HEK293T (cell line): ENCODE measurements at regions not wholly inside any gene's neighbourhood (a gene's known extent, or its start where the extent isn't known, plus 50 kb on each side); places are given as distances from the start of the nearest gene placed in this dataset.

Source experiments
- CTCF ChIA-PET: fragments of 350-600 bp; formaldehyde crosslinking; extraction: SDS; loops from one replicate; lab custom pipeline; 2021; ENCODE audit warnings: antibody characterized with exemption, inconsistent platforms; lab: Yijun Ruan, JAX
- POLR2A ChIA-PET: fragments of 350-600 bp; formaldehyde crosslinking; extraction: SDS; loops from one replicate; lab custom pipeline; 2020; ENCODE audit warnings: antibody characterized with exemption, inconsistent platforms; lab: Yijun Ruan, JAX
- DNase-seq: peaks from one replicate; pipeline ENCODE4 v3.0.0; 2012; ENCODE audit warnings: mixed read lengths; ENCODE audit errors: extremely low spot score
- ARNT ChIP-seq: fragments of 450-650 bp; IDR thresholded peaks from 2 replicates; pipeline ENCODE4 v1.6.1; 2017; ENCODE audit warnings: mild to moderate bottlenecking
- BHLHE40 ChIP-seq: fragments of 450-650 bp; IDR thresholded peaks from 2 replicates; pipeline ENCODE4 v1.6.1; 2016; ENCODE audit warnings: mild to moderate bottlenecking, moderate library complexity, borderline replicate concordance
- CTBP1 ChIP-seq: fragments of 450-650 bp; IDR thresholded peaks from 2 replicates; pipeline ENCODE4 v1.6.1; 2016; ENCODE audit warnings: borderline replicate concordance
- ELF4 ChIP-seq: fragments of 450-650 bp; IDR thresholded peaks from 2 replicates; pipeline ENCODE4 v1.6.1; 2017; ENCODE audit warnings: antibody characterized with exemption
- FOXA1 ChIP-seq: fragments of 450-650 bp; IDR thresholded peaks from 2 replicates; pipeline ENCODE4 v1.6.1; 2016; ENCODE audit warnings: mild to moderate bottlenecking
- FOXK2 ChIP-seq: fragments of 450-650 bp; IDR thresholded peaks from 2 replicates; pipeline ENCODE4 v1.6.1; 2016; ENCODE audit warnings: mild to moderate bottlenecking
- FOXM1 ChIP-seq: fragments of 450-650 bp; IDR thresholded peaks from 2 replicates; pipeline ENCODE4 v1.6.1; 2017; ENCODE audit warnings: mild to moderate bottlenecking, borderline replicate concordance
- HDGF ChIP-seq: fragments of 450-650 bp; IDR thresholded peaks from 2 replicates; pipeline ENCODE4 v1.6.1; 2017; ENCODE audit warnings: antibody characterized with exemption, borderline replicate concordance
- L3MBTL2 ChIP-seq: fragments of 450-650 bp; conservative IDR thresholded peaks from 2 replicates; pipeline ENCODE4 v1.6.1; 2016; ENCODE audit warnings: mild to moderate bottlenecking
- LEF1 ChIP-seq: fragments of 450-650 bp; IDR thresholded peaks from 2 replicates; pipeline ENCODE4 v1.6.1; 2017; ENCODE audit warnings: mild to moderate bottlenecking, borderline replicate concordance
- NFRKB ChIP-seq: fragments of 450-650 bp; IDR thresholded peaks from 2 replicates; pipeline ENCODE4 v1.6.1; 2016; ENCODE audit warnings: mild to moderate bottlenecking, moderate library complexity
- SP1 ChIP-seq: fragments of 450-650 bp; IDR thresholded peaks from 2 replicates; pipeline ENCODE4 v1.6.1; 2017
- SUZ12 ChIP-seq: fragments of 450-650 bp; IDR thresholded peaks from 2 replicates; pipeline ENCODE4 v1.6.1; 2016; ENCODE audit warnings: mild to moderate bottlenecking
- TARDBP ChIP-seq: fragments of 450-650 bp; IDR thresholded peaks from 2 replicates; pipeline ENCODE4 v1.6.1; 2016
- ZNF384 ChIP-seq: fragments of 450-650 bp; IDR thresholded peaks from 2 replicates; pipeline ENCODE4 v1.6.1; 2016
- TF ChIP-seq, protein P1 (sequence below): fragments of 450-650 bp; IDR thresholded peaks from 2 replicates; pipeline ENCODE4 v1.6.1; 2016

DNA sequence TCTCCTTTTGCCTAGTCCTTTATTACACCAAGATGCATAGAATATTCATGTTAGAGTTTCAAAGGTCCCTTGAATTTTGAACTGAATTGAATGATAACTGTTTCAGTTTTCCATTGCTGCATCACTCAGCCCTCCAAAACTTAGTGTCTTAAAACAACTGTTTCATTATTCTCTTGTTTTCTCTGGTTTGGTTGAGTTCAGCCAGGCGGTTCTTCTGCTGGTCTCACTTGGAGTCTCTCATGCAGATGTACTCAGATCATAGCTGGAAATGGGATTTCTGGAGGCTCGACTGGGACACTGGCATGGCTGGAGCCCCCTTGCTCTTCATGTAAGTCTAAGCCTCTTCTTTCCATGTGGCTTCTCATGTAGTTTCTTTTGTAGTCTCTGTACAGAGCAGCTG lies 107.2 kb upstream of the MKI67 start:
- no peak for DNase-seq
- CTCF ChIA-PET: no interaction called here
- POLR2A ChIA-PET: no interaction called here
- no peak for TF ChIP-seq SUZ12
- TF ChIP-seq ZNF384: no peak
- TF ChIP-seq L3MBTL2: no peak
- no peak for TF ChIP-seq FOXK2
- TF ChIP-seq TARDBP: no peak
- TF ChIP-seq, protein P1, sequence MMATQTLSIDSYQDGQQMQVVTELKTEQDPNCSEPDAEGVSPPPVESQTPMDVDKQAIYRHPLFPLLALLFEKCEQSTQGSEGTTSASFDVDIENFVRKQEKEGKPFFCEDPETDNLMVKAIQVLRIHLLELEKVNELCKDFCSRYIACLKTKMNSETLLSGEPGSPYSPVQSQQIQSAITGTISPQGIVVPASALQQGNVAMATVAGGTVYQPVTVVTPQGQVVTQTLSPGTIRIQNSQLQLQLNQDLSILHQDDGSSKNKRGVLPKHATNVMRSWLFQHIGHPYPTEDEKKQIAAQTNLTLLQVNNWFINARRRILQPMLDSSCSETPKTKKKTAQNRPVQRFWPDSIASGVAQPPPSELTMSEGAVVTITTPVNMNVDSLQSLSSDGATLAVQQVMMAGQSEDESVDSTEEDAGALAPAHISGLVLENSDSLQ: no peak
- TF ChIP-seq ARNT: no peak
- TF ChIP-seq LEF1: no peak
- no peak for TF ChIP-seq NFRKB
- no peak for TF ChIP-seq CTBP1
- no peak for TF ChIP-seq SP1
- no peak for TF ChIP-seq HDGF
- TF ChIP-seq FOXA1: no peak
- TF ChIP-seq FOXM1: no peak
- no peak for TF ChIP-seq ELF4
- no peak for TF ChIP-seq BHLHE40

GRCh38 chr10:128237710-128238109 lies 111.5 kb upstream of the MKI67 start:
- DNase-seq: no peak
- ChIA-PET CTCF (no interaction called here), POLR2A (no interaction called here)
- no peak for TF ChIP-seq SP1

GRCh38 chr10:128241023-128241422 lies 114.8 kb upstream of the MKI67 start:
- CTCF ChIA-PET: no interaction called here
- POLR2A ChIA-PET: no interaction called here
- TF ChIP-seq NFRKB (no peak), ZNF384 (no peak), HDGF (no peak), BHLHE40 (no peak), FOXA1 (no peak), SUZ12 (no peak), CTBP1 (no peak)

GRCh38 chr10:128242641-128243040 lies 116.4 kb upstream of the MKI67 start:
- DNase-seq: no peak
- TF ChIP-seq CTBP1: no peak
- TF ChIP-seq BHLHE40: no peak
- CTCF ChIA-PET: no interaction called here
- POLR2A ChIA-PET: no interaction called here

More at GRCh38 chr10:128241023-128241422, 114.8 kb upstream of the MKI67 start:
- no peak for DNase-seq

DNA sequence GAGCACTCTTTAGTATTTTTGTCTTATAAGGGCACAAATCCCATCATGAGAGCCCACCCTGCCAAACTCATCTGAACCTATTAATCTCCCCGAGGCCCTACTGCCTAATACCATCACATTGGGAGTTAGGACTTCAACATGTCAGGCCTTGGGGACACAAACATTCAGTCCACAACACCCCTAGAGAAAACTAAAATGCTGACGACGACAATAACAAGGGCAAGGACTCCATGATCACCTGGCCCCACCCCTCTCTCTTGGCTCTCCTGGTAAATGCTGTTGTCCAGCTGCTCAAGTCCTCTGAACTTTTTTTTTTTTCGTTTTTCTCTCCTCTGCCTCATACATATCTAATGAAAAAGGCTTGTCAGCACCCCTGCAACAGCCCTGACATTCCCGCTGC lies 118.8 kb upstream of the MKI67 start:
- DNase-seq: no peak
- ChIA-PET CTCF (interaction anchor here (0.6 kb wide), 1 partner anchor 33 kb away, joined by 5 read pairs; no protein-coding TSS in a partner anchor), POLR2A (no interaction called here)
- TF ChIP-seq FOXM1 (no peak), FOXK2 (no peak), L3MBTL2 (no peak), SP1 (no peak), SUZ12 (no peak), ELF4 (no peak), ARNT (no peak), FOXA1 (no peak), BHLHE40 (no peak), TARDBP (no peak), NFRKB (no peak)
- TF ChIP-seq, protein P1: no peak

DNA sequence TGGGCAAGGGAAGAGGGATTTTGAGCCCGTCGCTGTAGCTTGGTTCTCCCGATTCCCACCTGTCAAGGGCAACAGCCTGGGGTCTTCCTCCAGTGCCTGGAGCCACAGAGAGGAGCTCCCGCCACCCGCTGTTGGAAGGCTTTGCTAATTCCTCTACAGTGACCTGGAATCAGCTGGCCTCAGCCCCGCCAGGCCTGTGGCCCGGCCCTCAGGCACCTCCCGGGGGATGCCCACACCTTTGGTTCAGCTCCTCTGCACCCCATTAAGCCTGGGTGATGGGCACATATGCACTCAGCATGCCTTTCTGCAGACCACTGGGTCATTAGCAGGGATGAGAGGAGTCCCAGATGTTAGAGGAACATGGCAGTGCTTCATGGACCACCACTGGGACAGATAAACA lies 121.4 kb upstream of the MKI67 start:
- ChIA-PET POLR2A (no interaction called here), CTCF (no interaction called here)
- no peak for TF ChIP-seq TARDBP
- TF ChIP-seq BHLHE40: no peak
- TF ChIP-seq FOXA1: no peak
- TF ChIP-seq L3MBTL2: no peak
- no peak for TF ChIP-seq LEF1
- TF ChIP-seq, protein P1: no peak
- no peak for TF ChIP-seq FOXK2
- TF ChIP-seq HDGF: no peak
- no peak for TF ChIP-seq SUZ12
- no peak for TF ChIP-seq ZNF384
- TF ChIP-seq NFRKB: no peak
- DNase-seq: no peak

GRCh38 chr10:128254476-128254875 lies 128.3 kb upstream of the MKI67 start:
- ChIA-PET CTCF (no interaction called here), POLR2A (no interaction called here)
- no peak for DNase-seq
- TF ChIP-seq SP1 (no peak), SUZ12 (no peak), NFRKB (no peak), FOXK2 (no peak), ARNT (no peak), TARDBP (no peak)
- TF ChIP-seq, protein P1: no peak
